GM21367 (cell line): ENCODE measurements at regions not wholly inside any gene's neighbourhood (a gene's known extent, or its start where the extent isn't known, plus 50 kb on each side); places are given as distances from the start of the nearest gene placed in this dataset.
"Not testable (repeated sequence)": the region's sequence is repeated elsewhere in the genome, so short reads cannot be mapped to it uniquely, and the experiment has no call there.

Experiments used
- ATAC-seq: cut with Tn5 transposase; IDR thresholded peaks from one replicate; pipeline ENCODE4 v1.9.1; 2021; ENCODE audit not compliant: unreplicated experiment

DNA sequence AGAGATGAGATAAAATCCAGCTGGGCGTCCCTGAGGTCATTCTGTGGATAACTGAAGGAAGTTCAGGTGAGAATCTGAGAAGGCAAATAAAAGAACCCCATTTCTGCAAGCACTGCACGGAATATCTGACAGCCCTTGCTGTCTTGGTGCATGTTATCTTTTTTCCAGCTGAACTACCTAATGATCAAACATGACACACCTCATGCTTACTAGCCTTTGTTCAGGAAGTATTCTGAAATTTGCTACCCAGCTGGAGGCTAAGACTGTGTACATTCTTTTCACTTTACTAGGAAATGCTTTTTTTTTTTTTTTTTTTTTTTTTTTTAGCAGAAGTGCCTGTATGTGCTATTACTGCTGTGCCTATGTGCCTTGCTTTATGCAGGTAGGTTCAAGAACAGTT lies 718.1 kb downstream of the SMARCA1 start:
- ATAC-seq: no peak

DNA sequence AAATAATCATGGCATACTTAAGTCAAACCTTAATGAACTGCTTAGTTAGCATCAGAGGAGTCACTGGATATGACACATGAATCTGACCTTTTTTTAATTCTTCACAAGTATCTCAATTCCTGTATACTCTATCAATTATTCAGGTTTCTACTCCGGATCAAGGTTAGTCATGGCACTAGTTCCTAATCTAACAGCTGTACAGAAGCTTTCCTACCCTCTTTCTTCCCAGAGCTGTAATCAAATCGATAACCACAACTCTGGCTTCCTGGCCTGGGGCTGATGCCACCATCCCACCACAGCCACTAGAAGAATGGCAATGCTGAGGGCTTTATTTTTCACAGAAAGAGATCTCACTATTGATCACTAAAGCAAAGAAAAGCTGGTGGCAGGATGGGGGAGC lies 718.5 kb downstream of the SMARCA1 start:
- no peak for ATAC-seq

DNA sequence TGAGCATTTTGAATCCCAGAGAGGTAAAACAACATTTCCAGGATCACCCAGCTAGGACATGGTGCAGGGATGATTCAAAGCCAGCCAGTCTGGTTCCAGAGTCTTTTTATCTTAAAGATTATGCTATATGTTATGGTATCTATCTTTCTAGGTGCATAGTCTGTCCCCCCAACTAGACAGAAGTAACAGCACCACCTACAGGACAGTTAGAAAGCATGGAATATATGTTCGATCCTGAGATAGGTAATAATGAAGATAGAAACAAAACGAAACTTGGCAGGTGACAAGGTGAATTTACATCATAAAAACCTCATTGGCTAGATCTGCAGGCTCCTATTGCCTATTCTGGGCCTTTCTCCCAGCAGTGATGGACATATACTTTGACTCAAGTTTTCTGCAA lies 723.2 kb downstream of the SMARCA1 start:
- ATAC-seq: no peak

DNA sequence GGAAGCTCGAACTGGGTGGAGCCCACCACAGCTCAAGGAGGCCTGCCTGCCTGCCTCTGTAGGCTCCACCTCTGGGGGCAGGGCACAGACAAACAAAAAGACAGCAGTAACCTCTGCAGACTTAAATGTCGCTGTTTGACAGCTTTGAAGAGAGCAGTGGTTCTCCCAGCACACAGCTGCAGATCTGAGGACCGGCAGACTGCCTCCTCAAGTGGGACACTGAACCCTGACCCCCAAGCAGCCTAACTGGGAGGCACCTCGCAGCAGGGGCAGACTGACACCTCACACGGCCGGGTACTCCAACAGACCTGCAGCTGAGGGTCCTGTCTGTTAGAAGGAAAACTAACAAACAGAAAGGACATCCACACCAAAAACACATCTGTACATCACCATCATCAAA lies 730.9 kb upstream of the ACTRT1 start:
- not testable (repeated sequence) for ATAC-seq

- no peak for ATAC-seq
Measured at GRCh38 chrX:128781506-128781905, 729.3 kb upstream of the ACTRT1 start.

GRCh38 chrX:128780934-128781333 lies 728.7 kb upstream of the ACTRT1 start:
- ATAC-seq: no peak

DNA sequence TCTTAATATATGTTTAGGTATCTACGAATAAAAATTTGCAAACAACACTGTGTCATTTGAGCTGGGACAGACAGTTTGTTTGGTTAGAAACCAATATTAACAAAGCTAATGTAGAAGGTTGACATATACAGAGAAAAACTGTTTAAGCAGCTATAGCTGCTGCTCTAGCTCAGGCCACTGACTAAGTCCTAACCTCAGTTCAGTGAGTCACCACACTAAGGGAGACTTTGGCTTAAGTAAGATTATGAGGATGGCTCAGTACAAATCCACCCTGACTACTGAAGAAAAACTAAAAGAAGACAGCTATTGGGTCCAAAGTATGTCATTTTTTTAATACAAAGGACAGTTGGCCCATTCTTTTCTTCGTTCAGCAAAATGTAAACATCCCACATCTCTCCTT lies 717.3 kb upstream of the ACTRT1 start:
- no peak for ATAC-seq

DNA sequence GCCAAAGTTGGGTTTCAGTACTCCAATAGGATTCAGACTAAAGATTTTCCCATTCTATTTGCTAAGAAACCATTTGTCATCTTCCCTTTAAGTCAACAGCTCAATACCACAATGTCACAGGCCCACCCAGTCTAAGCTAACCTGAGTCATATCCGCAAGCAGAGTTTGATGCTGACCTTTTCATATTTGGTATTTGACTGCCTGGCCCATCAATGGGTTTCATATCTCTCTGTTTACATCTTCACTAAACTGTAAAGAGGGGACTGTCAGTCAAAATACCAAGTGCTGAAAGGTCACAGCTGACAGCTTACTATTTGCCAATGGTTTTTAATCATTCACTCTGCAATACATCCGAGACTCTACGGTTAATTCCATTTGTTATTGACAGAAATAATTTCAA lies 707.5 kb upstream of the ACTRT1 start:
- no peak for ATAC-seq

- no peak for ATAC-seq
Measured at GRCh38 chrX:128759177-128759576, 707.0 kb upstream of the ACTRT1 start.

DNA sequence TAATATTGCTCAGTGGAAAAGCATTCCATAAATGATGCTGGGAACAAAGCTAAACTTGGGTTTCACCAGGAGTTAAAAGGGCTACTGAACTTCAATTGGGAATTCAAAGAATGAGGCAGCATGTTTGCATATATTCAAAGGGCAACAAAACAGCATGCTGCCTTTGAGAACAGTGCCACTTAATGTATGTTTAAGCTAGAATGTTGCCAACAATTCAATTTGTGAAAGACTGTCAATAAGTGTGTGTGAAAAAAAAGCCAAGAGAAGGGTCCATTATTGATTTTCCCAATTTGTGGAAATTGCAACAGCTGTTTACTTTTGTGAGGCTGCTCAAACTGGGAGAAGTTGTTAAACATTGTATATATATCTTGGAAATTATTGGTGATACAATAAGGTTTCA lies 701.9 kb upstream of the ACTRT1 start:
- no peak for ATAC-seq

GRCh38 chrX:128739539-128739938 lies 687.3 kb upstream of the ACTRT1 start:
- no peak for ATAC-seq

DNA sequence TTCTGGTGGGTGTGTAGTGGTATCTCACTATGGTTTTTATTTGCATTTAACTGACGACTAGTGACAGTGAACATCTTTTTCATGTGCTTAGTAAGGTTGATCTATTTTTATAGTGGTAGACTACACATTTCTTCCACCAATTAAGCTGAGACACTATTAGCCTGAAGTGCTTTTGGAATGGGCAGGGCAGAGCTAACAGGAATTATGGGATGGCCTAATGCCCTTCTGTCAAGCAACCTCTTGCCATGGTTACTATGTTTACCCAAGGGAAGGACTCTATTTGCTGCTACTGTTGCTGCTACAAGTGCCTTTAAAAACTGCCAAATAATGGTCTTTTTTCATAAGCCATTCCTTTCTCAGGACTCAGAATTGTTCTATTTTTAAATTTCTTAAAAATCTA lies 676.7 kb upstream of the ACTRT1 start:
- ATAC-seq: no peak

DNA sequence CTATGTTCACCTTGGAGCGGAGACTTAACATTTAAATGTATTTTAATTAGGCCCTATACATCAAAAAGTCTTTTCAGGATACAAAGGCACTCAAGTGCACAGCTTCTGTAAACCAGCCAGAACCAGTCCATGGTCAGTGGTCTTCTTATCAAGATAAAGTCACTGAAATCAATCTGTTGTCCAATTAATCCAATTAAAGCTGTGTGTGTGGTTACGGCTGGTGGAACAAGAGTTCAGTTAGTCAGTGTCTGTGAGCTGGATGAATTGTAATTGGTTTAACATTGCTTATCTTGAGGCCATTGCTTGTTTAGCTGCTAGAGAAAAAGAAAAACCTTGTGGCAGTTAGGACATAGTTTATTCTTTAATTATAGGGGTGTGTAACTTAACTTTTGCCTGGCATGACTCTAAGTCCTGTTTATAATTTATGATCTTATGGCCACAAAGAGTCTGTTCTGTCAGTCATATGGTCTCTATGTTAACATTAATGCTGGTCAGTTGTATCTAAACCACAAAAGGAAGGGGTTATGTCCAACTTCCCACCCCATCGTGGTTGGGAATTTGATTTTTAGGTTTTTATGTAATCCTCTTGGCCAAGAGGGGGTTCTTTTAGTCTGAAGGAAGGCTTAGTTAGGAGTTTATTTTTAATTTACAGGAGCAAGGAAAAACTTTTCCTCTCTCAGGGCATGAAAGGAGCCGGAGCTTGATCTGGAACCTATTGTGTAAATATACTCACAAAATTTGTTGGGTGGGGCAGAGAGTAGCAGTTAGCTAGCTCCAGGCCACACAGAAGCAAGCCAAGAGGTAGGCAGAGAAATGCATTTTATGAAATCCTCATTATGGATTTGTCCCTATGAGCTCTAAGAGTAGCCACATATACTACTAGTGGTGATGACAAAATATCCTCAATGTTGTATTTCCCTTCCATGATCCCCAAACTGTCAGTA lies 665.7 kb upstream of the ACTRT1 start:
- no peak for ATAC-seq

DNA sequence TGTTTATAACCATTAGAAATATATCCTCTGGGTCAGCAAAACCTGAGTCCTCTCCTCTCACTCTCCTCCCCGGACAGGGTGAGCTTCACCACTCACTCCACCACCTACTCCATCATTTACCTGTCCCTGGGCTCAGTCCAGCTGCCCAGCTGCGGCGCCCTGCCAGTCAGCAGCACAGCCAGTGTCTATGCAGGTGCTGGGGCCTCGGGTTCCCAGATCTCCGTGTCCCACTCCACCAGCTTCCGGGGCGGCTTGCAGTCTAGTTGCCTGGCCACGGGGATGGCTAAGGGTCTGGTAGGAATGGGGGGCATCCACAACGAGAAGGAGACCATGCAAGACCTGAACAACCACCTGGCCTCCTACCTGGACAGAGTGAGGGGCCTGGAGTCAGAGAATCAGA lies 662.2 kb upstream of the ACTRT1 start:
- ATAC-seq: no peak

GRCh38 chrX:128699716-128700285 lies 647.6 kb upstream of the ACTRT1 start:
- ATAC-seq: no peak

GRCh38 chrX:128698573-128699181 lies 646.5 kb upstream of the ACTRT1 start:
- ATAC-seq: no peak

DNA sequence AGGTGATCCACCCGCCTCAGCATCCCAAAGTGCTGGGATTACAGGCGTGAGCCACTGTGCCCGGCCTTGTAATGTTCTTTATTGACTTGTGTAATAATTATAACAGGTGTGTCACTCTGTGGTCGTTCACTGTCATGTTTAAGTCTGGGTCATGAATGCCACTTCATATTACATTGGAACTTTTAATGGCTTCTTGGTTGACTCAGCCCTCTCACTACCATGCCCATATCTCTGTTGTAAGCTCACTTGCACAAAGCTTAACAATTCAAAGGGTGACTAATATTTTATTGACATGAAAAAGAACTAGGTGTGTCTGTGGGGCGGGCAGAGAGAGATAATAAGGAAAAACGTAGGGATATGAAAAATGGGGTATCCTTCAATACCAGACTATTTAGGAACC lies 639.7 kb upstream of the ACTRT1 start:
- ATAC-seq: no peak

DNA sequence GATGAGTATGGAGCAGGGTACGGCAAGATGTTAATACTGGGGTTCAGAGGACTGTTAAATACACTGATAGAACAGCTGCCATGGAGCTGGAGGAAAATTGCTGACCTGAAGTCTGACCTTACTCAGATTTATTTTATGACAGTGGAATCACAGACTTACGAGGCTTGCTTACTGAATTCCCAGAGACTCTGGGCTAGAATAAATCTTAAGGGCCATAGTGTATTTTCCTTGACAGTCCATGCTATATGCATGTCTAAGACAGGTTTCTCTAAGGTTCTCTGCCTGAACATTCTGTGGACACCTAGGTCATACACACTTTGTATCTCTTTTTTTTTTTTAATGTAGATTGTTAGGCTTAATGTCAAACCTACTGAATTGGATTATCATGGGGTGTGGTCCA lies 633.2 kb upstream of the ACTRT1 start:
- ATAC-seq: no peak

GRCh38 chrX:128676651-128677050 lies 624.4 kb upstream of the ACTRT1 start:
- ATAC-seq: no peak

DNA sequence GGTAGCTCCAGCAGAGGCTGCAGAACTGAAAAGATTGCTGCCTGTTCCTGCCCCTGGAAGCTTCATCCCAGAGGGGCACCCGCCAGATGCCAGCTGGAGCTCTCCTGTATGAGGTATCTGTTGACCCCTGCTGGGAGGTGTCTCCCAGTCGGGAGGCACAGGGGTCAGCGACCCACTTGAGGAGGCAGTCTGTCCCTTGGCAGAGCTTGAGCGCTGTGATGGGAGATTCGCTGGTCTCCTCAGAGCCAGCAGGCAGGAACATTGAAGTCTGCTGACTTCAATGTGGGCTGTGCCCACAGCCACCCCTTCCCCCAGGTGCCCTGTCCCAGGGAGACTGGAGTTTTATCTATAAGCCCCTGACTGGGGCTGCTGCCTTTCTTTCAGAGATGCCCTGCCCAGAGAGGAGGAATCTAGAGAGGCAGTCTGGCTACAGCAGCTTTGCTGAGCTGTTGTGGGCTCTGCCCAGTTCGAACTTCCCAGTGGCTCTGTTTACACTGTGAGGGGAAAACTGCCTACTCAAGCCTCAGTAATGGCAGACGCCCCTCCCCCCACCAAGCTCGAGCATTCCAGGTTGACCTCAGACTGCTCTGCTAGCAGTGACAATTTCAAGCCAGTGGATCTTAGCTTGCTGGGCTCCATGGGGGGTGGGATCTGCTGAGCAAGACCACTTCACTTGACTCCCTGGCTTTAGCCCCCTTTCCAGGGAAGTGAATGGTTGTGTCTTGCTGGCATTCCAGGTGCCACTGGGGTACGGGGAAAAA lies 622.3 kb upstream of the ACTRT1 start:
- not testable (repeated sequence) for ATAC-seq

GRCh38 chrX:128664211-128664610 lies 612.0 kb upstream of the ACTRT1 start:
- ATAC-seq: no peak
